Inferior parietal cortex (tissue), 1 donor: ENCODE measurements at regions not wholly inside any gene's neighbourhood (a gene's known extent, or its start where the extent isn't known, plus 50 kb on each side); places are given as distances from the start of the nearest gene placed in this dataset.
"Not testable (repeated sequence)": the region's sequence is repeated elsewhere in the genome, so short reads cannot be mapped to it uniquely, and the experiment has no call there.

Experiments
- DNase-seq: peaks from one replicate; pipeline ENCODE4 v3.0.0-alpha.2; 2016; ENCODE audit errors: extremely low spot score

DNA sequence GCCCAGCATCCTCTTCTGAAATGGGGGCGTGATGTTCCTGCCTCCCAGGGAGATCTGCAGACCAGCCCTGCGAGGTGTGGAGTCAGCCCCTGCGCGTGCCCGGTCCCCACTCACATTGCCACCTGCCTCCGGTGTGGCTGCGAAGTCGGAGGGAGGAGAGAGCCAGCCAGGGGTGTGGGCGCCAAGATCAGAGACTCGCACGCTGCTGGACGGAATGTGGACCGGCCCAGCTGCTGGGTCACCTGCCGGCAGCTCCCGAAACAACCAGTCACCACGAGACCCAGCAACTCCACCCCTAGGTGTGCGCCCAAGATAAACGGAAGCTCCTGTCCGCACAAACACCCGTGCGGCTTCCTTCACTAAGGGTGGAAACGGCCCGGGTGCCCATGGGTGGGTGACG lies 51.1 kb upstream of the EGFL7 start:
- no peak for DNase-seq

DNA sequence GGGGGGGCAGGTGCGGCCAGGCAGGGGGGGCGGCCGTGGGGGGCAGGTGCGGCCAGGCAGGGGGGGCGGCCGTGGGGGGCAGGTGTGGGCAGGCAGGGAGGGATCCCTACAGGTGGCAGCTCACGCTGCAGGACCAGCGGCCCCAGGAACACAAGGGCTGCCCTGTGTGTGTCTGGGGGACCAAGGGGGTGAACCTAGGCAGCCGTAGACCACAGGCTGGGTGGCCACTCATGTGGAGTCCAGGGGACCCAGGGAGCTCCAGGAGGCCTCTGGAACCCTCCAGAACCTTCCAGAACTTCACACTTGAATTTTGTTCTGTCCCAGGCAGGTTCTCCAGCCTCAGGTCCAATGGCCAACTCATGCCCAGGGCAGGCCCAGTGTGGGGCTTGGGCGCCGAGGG lies 51.6 kb upstream of the EGFL7 start:
- no peak for DNase-seq

DNA sequence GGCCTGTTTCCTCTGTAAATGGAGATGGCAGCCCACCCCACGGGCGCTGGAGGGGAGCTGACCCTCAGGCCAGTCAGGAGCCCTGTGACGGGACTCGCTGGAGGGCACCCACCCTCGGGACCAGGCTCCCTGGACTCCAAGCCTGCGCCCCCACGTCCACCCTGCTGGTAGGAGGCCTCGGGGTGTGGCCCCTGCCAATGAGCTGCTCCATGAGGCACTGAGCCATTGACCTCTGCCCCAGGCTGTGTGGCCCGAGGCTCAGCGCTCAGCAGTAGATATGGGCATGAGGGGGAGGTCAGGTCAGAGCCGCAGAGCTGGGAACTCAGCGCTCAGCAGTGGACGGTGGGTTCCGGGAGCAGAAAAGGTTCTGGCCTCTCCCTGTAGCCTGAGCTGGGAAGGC lies 52.3 kb upstream of the EGFL7 start:
- no peak for DNase-seq

DNA sequence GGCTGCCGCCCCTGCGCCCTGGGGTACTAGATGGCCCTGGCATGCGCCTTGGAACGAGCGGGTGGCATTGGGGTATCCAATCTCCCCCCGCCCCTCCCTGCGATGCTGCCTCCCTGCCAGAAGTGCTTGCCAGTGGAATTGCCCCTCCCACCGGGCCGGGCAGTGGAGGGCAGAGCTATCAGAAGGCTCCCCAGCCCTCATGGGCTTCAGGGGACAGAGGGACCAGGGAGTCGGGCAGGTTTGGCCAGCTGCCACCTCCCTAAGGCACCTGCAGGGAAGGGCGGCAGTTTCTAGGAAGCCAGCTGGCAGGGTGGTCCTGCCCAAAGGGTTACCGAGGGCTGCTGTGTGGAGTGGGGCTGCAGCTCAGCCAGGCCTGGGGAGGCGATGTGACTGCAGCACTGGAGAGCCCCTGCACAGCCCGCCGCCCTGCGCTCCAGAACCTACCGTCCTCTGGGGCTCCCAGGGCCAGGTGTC lies 52.8 kb upstream of the EGFL7 start:
- DNase-seq = no peak

DNA sequence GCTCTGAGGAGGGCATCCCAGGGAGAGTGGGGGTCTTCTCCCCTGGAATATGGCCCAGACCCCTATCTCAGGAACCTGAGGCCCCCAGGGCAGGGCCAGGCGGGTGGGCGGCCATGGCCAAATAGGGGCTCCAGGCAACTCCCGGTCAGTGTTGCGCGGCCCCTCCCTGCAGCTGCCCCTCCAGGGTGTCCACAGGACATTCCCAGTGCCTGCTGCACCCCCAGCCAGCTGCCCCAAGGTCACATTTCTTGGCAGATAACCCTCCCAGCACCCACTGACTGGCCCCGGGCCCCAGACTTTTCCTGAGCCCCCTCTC lies 53.6 kb upstream of the EGFL7 start:
- no peak for DNase-seq

DNA sequence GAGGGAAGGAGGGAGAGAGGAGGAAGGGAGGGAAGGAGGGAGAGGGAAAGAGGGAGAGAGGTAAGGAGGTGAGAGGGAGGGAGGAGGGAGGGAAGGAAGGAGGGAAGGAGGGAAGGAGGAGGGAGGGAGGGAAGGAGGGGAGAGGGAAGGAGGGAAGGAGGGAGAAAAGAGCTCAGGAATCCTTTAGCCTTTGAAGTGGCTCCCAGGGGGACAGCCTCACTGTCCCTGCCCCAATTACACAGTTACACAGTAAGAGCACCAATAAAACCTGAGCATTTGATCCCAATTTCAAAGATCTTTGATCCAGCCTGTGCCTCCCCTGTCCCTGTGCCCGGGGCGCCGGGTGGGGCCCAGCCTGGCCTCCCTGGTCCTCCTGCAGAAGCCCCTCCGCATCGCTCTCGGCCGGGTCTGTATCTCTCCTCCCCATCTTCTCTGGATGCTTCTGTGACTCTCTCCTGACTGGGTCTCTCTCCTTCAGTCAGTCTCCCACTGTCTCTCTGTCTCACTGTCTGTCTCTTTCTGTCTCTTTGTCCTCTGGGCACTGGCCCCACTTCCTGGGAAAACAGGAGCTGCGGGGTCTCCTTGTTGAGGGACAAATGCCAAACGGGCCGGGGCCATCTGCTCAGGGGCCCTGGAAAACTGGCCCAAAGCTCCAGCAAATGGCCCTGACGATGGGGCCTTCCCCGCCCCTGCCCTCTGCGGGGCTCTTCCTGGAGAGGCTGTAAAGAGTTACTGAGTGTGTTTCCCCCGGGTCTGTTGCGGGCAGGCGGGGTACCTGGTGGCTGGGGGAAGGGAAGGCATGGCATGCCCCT lies 54.2 kb upstream of the EGFL7 start:
- DNase-seq = no peak

DNA sequence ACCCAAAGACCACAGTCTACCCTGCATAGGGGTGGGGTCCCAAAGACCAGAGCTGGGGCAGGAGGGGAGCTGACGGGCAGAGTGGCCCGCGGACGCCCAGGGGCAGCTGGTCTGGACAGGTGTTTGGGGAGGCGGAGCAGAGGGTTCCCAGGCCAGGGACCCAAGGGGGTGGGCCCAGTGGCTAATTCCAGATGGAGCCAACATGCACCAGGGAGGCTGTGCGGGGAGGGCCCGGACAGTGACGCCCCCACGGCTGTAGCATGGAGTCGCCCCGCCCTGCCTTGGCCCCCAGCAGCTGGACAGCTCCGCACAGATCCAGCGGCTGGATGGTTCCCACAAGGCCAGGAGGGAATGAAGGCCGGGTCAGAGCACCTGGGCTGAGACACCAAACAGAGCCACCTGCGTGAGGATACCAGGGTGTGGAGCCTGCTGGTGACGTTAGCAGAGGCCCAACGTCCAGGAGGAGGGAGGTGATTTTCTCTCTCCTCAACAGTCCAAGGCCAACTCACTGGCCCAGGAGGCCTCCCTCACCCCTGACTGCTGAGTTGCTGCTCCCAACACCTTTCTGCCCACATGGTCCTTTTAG lies 55.3 kb upstream of the EGFL7 start:
- DNase-seq = no peak

DNA sequence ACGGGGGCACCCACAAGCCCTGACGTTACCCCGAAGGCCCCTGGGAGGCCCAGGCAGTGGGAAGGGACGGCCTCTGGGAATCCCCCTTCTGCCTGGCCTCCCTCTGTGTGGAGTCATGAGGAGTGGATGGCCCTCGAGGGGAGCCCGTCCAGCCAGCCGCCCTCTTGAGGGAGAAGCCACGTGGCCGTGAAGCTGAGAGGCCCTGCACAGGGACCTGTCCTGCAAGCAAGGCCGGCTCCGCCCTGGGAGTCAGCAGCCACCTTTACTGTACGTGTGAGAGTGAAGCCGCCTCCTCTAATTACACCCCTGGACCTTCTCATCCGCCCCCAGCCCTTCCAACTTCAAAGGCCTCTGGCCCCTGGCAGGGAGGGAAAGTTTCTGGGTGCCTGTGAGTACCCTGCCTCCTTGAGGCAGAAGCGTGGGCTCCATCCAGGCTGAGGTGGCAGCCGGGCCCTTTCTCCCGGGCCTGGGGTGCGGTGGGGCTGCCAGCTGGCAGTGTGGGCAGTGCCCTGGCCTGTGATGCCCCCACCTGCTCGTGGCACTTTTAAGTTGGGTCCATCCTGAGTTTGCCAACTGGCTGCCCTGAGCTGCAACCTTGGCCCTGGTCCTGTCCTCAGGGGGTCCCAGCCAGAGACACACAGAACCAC lies 55.9 kb upstream of the EGFL7 start:
- no peak for DNase-seq

DNA sequence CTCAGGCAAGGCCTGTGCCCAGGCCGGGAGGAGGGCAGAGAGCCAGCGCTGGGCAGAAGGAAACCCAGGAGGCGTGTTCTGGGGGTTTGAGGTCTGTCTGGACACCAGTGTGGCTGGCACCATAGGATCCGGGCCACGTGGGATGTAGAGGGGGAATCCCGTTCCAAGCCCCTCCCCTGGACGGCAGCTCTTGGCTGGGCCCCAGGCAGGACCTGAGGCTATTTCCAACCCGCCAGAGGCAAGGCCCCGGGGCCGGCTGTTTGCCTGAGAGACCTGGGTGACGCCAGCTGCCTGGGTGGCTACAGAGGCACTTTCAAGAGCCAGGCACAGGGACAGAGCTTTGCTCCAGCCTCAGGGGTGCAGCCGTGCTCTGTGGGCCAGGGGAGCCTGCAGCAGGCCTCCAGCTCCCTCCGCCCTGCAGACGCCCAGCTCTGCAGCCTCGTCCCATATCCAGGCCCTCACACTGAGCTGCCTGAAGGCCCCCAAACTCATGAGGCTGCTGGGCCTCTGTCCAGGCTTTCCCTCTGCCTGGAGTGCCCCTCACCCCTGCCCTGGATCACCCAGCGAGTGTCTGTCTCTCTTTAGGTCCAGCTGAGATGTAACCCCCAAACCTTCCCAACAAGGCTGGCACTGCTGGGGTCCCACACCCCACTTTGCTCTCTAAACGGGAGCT lies 56.6 kb upstream of the EGFL7 start:
- DNase-seq = no peak

DNA sequence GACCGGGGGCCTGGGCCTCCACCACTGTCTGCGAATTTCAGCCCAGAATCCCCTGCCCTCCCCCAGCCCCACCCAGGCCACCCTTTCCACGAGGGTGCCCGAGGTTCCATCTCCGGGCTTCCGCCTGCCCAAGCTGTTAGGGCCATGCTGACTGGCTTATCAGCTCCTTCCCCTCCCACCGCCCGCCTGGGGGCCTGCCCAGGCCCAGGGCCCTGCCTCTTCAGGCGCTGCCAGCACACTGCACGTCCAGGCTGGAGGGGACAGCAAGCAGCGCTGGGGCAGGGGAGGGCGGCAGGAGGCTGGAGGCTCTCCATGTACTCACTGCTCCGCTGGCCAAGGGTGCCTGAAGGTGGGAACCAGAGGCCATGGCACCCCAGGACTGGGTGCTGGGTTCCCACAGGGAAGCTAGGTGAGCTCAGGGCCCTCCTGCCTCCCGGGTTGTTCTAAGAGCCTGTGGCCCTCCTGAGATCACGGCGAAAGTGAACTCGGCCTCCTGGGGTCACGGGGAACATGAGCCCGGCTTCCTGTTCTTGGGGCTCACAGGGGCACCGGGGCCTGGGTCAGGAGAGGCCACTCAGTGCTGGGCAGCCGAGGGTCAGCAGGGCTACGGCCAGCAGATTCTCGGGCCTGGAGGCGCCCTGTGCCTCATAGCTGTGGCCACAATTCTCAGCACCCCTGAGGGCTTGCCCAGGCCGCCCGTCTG lies 57.7 kb upstream of the EGFL7 start:
- no peak for DNase-seq

DNA sequence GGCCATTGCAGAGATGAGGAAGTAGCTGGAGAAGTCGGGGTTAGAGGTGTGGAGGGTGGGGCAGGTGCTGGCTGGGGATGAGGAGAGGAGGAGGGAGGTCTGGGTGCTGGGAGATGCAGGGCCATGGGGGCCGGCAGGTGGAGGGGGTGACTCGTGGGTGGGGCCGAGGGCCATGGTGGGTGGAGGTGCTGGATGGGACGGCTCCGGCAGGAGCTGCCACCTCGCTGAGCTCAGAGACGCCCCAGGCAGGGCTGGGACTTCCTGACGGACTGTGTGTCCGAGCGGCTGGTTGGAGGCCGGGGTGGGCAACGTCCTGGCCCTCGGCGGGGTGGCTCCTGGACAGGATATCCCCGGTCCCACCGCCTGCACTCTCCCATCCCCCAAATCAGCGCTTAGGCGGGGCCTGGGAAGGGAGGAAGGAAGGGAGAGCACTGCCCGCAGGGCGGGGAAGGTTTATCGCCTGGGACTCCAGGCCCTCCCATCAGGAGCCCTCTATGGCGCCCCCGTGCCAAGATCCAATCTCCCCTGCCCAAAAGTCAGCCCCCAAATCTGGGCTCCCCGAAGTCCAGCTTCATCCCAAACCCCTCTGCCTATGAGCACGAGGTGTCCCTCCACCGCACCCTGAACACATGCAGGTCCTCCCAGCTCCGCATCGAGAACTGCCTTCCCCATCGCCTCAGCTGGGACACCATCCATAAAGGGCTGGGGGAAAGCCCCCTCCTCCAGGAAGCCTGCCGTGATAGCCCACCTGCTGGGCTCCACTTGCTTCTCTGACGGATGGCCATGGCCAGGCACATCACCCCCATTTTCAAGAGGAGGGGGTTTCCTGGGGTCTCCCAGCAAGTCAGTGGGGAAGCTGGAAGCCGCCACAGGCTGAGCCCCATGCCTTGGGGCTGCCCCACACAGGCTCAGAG lies 58.3 kb upstream of the NOTCH1 start:
- DNase-seq = no peak

DNA sequence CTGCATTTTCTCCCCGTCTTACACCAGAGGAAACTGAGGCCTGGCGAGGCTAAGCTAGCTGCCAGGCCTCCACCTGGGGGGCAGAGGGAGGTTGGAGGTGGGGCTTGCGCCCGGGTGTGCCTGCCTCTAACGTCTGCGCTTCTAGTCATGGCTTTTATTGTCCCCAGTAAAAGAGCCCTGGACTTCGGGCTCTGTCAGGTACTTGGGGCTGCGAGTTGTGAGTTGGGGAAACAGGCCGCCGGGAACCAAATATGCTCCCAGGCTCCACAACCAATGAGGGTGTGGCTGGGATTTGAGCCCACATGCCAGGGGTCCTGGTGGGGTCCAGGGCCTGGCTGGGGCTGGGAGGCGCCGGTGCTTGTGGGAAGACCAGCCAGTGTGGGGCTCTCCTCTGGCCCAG lies 57.4 kb upstream of the NOTCH1 start:
- DNase-seq = no peak

DNA sequence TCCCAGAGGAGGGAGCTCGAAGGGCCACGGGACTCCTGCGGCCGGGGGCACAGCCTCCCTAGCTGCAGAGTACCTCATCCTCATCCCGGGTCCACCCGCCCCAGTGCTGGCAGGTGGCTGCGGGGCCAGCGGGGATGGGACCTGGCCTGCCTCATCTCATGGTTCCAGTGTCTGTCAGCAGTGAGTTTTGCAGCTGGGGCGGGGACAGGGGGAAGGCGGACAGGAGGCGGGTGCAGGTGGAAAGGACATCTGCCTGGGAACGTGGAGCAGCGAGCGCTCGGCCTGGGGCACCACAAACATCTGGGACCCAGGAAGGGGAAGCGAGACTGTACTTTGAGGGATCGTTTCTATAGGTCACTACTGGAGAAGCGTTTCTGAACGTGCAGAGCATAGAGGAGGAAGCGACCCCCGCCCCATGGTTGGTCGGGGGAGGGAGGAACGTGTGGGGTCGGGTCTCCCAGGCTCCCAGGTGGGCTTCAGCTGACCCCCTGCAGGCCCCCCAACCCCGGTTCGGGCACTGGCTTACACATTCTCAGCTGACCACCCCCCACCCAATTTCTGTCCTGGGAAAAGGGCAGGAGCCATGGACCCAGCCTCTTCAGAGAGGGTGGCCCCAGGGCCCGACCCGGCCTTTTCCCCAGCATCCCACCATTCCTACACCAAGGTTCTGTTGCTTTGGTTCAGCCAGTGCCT lies 56.5 kb upstream of the NOTCH1 start:
- no peak for DNase-seq

DNA sequence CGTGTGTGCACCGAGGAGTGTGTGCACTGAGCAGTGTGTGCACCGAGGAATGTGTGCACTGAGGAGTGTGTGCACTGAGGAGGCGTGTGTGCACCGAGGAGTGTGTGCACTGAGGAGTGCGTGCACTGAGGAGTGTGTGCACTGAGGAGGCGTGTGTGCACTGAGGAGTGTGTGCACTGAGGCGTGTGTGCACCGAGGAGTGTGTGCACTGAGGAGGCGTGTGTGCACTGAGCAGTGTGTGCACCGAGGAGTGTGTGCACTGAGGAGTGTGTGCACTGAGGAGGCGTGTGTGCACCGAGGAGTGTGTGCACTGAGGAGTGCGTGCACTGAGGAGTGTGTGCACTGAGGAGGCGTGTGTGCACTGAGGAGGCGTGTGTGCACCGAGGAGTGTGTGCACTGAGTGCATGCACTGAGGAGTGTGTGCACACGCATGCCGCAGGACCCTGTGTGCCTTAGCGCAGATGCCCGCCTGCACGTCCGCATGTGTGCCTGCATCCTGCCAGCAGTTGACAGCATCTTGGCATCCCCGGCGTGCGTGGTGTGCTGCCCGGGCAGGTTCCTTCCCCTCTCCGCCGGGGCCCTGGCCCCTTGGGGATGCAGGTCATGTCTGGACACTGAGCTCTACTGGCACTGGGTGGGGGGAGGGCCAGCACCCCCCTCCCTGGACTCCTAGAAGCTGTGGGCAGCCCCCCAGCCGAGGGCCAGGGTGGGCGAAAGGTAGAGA lies 55.6 kb upstream of the NOTCH1 start:
- DNase-seq = not testable (repeated sequence)

DNA sequence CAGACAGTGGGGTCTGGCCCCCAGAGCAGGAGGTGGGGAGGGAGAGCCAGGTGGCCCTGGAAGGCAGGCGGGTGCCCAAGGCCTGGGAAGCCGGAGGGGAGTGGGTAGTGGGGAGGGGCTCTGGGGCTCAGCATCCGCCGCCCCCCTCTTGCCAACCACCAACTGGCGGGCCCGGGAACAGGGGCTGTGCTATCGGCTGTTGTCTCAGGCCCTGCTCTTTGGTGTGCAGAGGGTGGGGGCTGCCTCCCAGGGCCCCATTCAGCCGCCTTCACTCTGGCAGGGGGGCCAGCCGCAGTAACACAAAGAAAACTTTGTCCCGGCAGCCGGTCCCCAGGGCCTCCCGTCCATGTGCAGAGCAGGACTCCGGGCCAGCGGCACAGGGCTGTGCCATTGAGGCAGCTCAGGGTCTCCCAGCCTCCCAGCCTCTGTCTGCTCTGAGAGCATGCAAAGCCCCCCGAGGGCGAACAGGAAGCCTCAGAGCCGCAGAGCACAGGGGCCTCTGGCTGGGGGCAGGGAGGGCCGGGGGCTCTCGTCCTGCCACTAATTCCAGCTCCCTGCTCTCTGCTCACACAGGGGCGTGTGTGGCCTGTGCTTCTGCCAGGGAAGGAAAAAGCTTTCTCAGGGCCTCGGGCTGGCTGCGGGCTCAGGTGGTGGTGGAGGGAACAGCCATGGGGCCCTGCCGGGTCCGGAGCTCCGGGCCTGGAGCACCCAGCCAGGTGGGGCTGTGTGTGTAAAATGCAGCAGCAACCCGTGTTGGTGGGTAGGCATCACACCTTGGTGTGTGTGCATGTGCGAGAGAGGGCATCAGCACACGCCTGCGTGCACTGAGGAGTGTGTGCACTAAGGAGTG lies 54.2 kb upstream of the NOTCH1 start:
- DNase-seq = peak; percentile 48

DNA sequence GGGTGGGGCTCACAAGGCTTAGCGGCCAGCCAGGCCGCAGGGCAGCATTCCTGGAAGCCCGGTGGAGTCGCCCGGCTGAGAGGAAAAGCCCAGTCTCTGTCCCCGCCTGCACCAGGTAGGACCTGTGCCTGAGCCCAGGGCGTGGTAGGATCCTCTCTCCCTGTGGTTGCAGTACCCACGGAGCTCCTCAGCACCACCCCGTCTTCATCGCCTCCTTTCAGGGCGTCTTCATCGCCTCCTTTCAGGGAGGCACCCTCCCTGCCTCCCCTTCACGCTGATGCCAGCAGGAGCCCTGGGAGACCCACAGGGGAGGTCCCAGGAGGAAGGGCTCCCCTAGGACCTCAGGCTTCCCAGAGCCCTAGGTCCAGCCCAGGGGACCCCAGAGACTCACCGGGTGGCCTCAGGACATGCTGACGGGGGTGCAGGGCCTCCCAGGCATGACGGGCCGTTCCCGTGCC lies 53.3 kb upstream of the NOTCH1 start:
- DNase-seq = no peak

DNA sequence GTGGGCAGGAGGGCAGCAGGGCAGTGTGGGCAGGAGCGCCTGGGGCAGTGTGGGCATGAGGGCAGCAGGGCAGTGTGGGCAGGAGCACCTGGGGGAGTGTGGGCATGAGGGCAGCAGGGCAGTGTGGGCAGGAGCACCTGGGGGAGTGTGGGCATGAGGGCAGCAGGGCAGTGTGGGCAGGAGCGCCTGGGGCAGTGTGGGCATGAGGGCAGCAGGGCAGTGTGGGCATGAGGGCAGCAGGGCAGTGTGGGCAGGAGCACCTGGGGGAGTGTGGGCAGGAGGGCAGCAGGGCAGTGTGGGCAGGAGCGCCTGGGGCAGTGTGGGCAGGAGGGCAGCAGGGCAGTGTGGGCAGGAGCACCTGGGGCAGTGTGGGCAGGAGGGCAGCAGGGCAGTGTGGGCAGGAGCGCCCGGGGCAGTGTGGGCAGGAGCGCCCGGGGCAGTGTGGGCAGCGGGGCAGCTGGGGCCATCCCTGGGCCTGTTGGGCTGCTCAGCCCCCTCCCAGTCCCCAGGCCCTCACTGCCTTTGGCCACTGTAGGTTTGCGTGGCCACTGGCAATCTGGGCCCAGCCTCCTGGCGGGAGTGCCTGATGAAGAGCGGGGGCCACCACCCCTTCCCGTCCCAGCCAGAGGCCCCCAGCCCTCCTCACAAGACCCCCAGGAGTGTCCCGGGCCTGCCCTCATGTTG lies 52.7 kb upstream of the NOTCH1 start:
- not testable (repeated sequence) for DNase-seq

DNA sequence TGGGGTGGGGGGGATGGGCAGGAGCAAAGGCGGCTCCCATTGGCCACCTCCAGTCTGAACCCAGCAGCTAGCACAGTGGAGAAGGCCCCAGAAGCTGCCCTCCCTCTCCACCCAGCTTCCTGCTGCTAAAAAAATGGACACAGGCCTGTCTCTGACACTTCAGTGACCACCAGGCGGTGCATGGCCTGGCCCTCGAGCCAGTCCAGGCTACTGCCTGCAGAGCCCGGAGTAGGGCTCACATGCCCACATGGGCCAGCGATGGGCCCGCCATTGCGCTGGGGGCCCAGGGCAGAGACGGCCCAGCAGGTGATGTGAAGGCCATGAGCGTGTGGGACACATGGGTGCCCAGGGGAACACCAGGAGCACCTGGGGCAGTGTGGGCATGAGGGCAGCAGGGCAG lies 52.1 kb upstream of the NOTCH1 start:
- no peak for DNase-seq
